ENCODE measurements at regions not wholly inside any gene's neighbourhood (a gene's known extent, or its start where the extent isn't known, plus 50 kb on each side); places are given as distances from the start of the nearest gene placed in this dataset.

- Histone ChIP-seq H2BK12ac (ENCODE audit: low read depth, low read length) (no peak overlapping the region), H2BK15ac (ENCODE audit: low read length) (no peak overlapping the region), H3K23ac (ENCODE audit: insufficient read length) (no peak overlapping the region), H3K14ac (ENCODE audit: insufficient read length) (no peak overlapping the region), H4K20me1 (replicated peaks in 1 of 2; ENCODE audit: control insufficient read depth in 1 of 2, insufficient read depth in 2 of 2, low read length in 2 of 2) (no peaks in the 10 kb centered on the region), H4K5ac (ENCODE audit: insufficient read length, low read depth, low read length) (no peak overlapping the region), H3K56ac (replicated peaks; ENCODE audit: insufficient read length, low read depth, low read length) (no peak overlapping the region), H3K4me3 (ENCODE audit: extremely low read depth in 1 of 4, insufficient read depth in 2 of 4, low read depth in 3 of 4, low read length in 4 of 4) (no peak overlapping the region), H2BK5ac (ENCODE audit: low read depth, low read length) (no peak overlapping the region), H2BK20ac (ENCODE audit: low read length) (no peak overlapping the region), H2AK5ac (ENCODE audit: low read depth, low read length) (no peak overlapping the region), H3K9me3 (ENCODE audit: insufficient read depth in 2 of 2, low read depth in 1 of 2, low read length in 1 of 2) (no peaks in the 10 kb centered on the region), H3K18ac (ENCODE audit: extremely low read depth, low read length) (no peak overlapping the region), H4K8ac (ENCODE audit: extremely low read depth, insufficient read depth, low read length) (no peak overlapping the region), H3K27ac (ENCODE audit: low read depth, low read length) (no peak overlapping the region), H3K27me3 (replicated peaks in 1 of 4; ENCODE audit: control insufficient read depth in 3 of 4, extremely low read depth in 1 of 4, insufficient read depth in 3 of 4, low read length in 3 of 4) (no peaks in the 10 kb centered on the region), H3K4ac (replicated peaks; ENCODE audit: insufficient read length, low read depth, low read length) (no peak overlapping the region), H3K36me3 (ENCODE audit: control insufficient read depth in 2 of 4, insufficient read depth in 4 of 4, low read length in 3 of 4) (no peaks in the 10 kb centered on the region), H3K9ac (replicated peaks in 1 of 4; ENCODE audit: extremely low read depth in 1 of 4, low read depth in 3 of 4, low read length in 3 of 4) (no peak overlapping the region), H2AFZ (ENCODE audit: low read length) (no peak overlapping the region), H3K4me2 (ENCODE audit: insufficient read depth in 1 of 2, low read depth in 2 of 2, low read length in 2 of 2) (no peak overlapping the region), H3K23me2 (ENCODE audit: low read depth, low read length) (no peaks in the 10 kb centered on the region), H3K79me1 (ENCODE audit: low read depth, low read length) (no peaks in the 10 kb centered on the region), H3K79me2 (ENCODE audit: control insufficient read depth in 1 of 2, insufficient read depth in 2 of 2, low read length in 2 of 2) (no peaks in the 10 kb centered on the region), H2BK120ac (replicated peaks; ENCODE audit: low read depth, low read length) (no peak overlapping the region), H4K91ac (replicated peaks; ENCODE audit: insufficient read length, low read length) (no peak overlapping the region), H3K4me1 (replicated peaks in 1 of 4; ENCODE audit: control insufficient read depth in 3 of 4, insufficient read depth in 4 of 4, low read length in 3 of 4) (peaks cover 0 to 2% (median 0%) of the 10 kb centered on the region in 4 experiments; a peak in 2 of 7 replicates)
- CTCF ChIA-PET (ENCODE audit: partially characterized antibody) = interaction anchor here (0.9 kb wide), 1 partner anchor 111 kb away, joined by 3 read pairs; no protein-coding TSS in a partner anchor
- FAIRE-seq (no peak), DNase-seq (ENCODE audit: low read depth in 1 of 2, low spot score in 2 of 2) (no peak)
- POLR2A ChIA-PET (ENCODE audit: partially characterized antibody) = no interaction called here
- WGBS, 2 experiments (ENCODE audit: extremely low coverage in 1 of 2, insufficient coverage in 1 of 2, insufficient read length in 1 of 2, insufficient replicate concordance in 2 of 2, low coverage in 1 of 2, low lambda C conversion rate in 2 of 2, missing lambda C conversion rate in 1 of 2) = 100% methylated on average over 1 of the region's 1 CpG; no CpG with 5 or more reads in 1 of the 2 experiments
- TF ChIP-seq CTBP2 (IDR thresholded peaks at IDR 0.05; ENCODE audit: borderline replicate concordance, insufficient read depth, insufficient read length, low read length) (no peak), ZNF274 (IDR thresholded peaks at IDR 0.05; ENCODE audit: borderline replicate concordance, extremely low read depth, low read length) (no peak), RXRA (IDR thresholded peaks at IDR 0.05; ENCODE audit: insufficient read depth, low read depth, low read length) (no peak), CHD2 (IDR thresholded peaks at IDR 0.05; ENCODE audit: low read length) (no peak), SRF (IDR thresholded peaks at IDR 0.05; ENCODE audit: low read depth, low read length) (no peak), TAF7 (optimal IDR thresholded peaks at IDR 0.05; ENCODE audit: borderline replicate concordance, low read depth, low read length) (no peak), KDM1A (IDR thresholded peaks at IDR 0.05; ENCODE audit: borderline replicate concordance, low read length) (no peak), ATF3 (IDR thresholded peaks at IDR 0.05; ENCODE audit: insufficient read depth, low read depth, low read length) (no peak), BACH1 (IDR thresholded peaks at IDR 0.05; ENCODE audit: low read length) (no peak), USF2 (IDR thresholded peaks at IDR 0.05; ENCODE audit: low read length) (no peak), SUZ12 (IDR thresholded peaks at IDR 0.05; ENCODE audit: low read length) (no peak), SP4 (IDR thresholded peaks at IDR 0.05; ENCODE audit: low read length) (no peak), YY1 (IDR thresholded peaks at IDR 0.05; ENCODE audit: low read depth, low read length) (no peak)
Measured at GRCh38 chr6:12371151-12371550, 81.0 kb downstream of the EDN1 start.

Data from H1 (cell line).